GM21786 (cell line): ENCODE measurements at regions not wholly inside any gene's neighbourhood (a gene's known extent, or its start where the extent isn't known, plus 50 kb on each side); places are given as distances from the start of the nearest gene placed in this dataset.

Experiments used
- ATAC-seq: cut with Tn5 transposase; IDR thresholded peaks from one replicate; pipeline ENCODE4 v1.9.1; 2021; ENCODE audit not compliant: unreplicated experiment

- ATAC-seq = no peak
These were observed 1145.1 kb downstream of the FLRT2 start for GRCh38 chr14:86675059-86675458.

- ATAC-seq = no peak
These were observed 1143.6 kb downstream of the FLRT2 start for GRCh38 chr14:86673523-86673969.

DNA sequence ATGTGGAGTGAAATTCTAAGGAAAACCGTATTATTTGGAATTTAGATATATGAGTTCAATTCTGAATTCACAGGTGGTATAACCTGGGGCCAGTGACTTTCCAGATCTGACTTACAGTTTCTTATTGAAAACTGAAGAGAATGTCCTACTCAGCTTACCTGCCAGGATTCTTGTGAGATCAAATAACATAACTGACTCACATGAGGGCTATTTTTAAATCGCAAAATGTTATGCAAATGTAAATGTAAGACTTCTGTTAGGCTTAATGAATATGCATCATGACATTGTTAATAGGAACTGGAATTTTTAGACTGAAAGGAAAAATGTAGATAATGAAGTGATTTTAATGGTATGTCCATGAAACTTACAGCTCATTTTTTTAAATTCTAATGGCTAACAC is 1142.1 kb downstream of the FLRT2 start:
- ATAC-seq = no peak

DNA sequence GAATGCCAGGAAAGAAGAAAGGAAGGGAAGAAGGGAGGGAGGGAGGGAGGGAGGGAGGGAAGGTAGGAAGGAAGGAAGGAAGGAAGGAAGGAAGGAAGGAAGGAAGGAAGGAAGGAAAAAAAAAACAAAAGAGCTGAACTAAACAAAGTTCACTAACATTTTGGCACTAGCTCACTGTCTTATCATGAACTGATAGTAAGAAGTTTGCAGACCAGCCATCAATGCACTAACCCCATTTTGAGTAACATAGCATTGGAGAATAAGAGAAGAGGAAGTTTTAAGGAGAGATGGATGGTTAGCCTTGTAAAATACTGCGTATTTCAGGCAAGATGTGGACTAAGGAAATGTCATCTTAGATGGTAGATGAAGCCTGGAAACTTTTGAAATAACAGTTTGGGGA is 1136.0 kb downstream of the FLRT2 start:
- no peak for ATAC-seq

- ATAC-seq = no peak
These were observed 1132.4 kb downstream of the FLRT2 start for GRCh38 chr14:86662334-86662733.

DNA sequence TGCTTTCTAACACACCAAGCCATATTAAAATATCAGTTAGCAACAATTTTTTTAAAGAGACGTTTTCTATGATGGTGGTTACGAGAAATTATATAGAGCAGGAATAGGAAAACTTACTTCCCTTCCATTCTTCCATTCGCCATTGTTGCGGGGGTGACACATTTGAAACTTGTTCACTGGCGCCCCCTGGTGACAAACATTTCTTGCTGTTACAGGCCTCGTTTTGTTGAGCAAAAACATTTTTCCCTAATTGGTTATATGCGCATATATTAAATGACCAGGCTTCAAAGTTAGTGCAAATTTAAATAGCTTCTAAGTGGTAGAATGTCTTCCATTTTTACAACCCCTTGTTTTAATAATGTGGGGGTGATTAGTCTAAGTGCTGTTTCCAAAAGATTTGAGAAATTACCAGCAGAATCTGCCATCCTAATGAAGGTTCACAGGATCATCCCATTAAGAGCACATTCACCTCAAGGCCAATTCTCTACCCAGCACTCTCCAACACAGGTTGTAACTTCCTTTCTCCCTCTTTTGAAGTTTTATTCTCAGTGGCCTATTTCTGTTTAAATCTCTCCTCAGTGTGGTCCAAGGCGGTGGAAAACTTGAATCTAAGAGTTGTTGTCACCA is 1124.7 kb downstream of the FLRT2 start:
- no peak for ATAC-seq

DNA sequence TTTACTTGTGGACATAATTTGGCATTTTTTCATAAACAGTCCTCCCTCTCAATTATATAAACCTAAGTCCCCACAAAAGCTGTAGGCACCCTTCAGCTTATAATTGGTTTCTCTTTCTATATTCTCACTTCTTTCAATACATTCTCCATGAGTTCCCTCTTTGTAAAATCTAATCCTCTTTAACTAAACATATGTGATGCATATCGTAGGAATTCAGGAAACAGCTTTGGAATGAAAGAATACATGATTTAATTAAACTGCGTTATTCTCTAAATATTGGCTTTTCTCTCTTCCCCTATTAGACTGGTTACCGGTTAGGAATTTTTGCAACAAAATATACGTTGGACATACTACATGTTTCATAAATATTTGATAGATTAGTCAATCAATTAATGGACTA is 1122.6 kb downstream of the FLRT2 start:
- no peak for ATAC-seq

GRCh38 chr14:86646696-86647690 is 1117.0 kb downstream of the FLRT2 start:
- no peak for ATAC-seq

DNA sequence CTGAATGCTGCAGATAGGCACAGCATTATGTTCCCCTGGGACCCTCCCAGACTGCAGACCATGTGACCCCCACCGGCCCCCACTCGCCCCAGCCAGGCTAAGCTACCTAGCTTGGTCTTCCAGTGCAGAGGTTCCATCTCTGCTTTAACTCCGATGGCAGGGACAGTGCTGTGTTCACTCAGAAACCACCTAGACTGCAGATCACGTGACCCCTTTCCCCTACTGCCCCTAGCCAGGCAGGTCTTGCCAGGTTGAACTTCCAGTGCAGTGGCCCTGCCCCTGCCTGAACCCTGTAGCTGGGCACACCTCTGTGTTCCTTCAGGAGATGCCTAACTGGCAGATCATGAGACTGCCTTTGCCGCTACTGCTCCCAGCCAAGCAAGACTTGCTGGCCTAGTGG is 1116.2 kb downstream of the FLRT2 start:
- no peak for ATAC-seq

- ATAC-seq = no peak
These were observed 1111.4 kb downstream of the FLRT2 start for GRCh38 chr14:86641310-86641709.

DNA sequence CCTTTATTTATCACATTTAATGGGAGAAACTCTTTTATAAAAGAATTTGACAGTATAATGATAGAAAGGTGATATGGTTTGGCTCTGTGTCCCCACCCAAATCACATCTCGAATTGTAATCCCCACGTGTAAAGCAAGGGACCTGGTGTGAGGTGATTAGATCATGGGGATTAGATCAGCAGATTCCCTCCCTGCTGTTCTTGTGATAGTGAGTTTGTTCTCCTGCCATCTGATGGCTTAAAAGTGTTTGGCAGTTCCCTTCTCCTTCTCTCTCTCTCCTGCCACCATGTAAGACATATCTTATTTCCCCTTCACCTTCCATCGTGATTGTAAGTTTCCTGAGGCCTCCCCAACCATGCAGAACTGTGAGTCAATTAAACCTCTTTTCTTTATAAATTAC is 1110.3 kb downstream of the FLRT2 start:
- no peak for ATAC-seq

DNA sequence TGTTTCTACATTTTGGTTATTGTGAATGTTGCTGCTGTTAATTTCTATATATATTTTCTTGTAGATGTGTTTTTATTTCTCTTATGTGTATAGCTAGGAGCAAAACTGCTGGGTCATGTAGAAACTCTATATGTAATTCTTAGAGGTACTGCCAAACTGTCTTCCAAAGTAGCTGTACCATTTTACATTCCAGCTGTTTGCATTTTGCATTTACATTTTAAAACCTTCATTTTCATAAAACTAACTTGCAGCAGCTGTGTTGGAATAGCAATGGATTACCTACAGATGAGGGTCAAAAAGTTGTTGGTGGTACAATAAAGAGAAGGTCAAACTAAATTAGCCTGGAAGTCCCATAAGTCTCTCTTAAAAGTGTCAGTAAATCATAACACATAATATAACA is 1109.7 kb downstream of the FLRT2 start:
- ATAC-seq = no peak

- ATAC-seq = no peak
These were observed 1109.2 kb downstream of the FLRT2 start for GRCh38 chr14:86639146-86639545.

GRCh38 chr14:86627080-86627479 is 1097.1 kb downstream of the FLRT2 start:
- no peak for ATAC-seq

DNA sequence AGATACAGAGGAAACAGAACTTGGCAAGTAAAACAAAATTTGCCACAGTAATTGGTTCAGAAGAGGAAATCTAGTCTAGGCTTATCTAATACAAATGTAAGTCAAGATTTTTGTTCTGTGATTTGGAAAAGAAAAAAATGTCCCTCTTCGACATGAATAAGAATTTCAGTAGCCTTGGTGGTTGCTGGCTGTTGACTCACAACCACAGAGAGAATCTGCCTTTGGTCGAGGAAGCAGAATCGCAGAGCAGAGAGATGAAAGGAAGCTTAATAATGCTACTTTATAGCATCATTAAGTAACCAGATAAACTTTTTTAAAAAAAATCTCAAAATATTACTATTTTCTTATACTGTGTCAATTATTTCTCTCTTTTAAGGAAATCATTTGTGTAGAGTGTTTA is 1096.6 kb downstream of the FLRT2 start:
- ATAC-seq = no peak

DNA sequence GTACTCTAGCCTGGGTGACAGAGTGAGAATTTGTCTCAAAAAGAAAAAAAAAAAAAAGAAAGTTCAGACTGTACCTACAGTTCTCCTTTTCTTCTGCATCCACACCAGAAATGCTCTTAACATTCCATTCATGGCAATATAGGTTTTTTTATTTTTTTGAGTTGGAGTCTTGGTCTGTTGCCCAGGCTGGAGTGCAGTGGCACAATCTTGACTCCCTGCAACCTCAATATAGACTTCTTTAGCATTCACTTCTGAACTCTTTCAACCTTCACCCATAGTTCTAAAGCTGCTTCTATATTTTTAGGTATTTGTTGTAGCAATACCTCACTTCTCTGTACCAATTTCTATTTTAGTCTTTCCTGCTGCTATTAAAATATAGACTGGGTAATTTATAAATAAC is 1095.7 kb downstream of the FLRT2 start:
- no peak for ATAC-seq

- ATAC-seq = no peak
These were observed 1089.8 kb downstream of the FLRT2 start for GRCh38 chr14:86619726-86620125.

GRCh38 chr14:86613786-86614185 is 1083.8 kb downstream of the FLRT2 start:
- ATAC-seq = no peak

DNA sequence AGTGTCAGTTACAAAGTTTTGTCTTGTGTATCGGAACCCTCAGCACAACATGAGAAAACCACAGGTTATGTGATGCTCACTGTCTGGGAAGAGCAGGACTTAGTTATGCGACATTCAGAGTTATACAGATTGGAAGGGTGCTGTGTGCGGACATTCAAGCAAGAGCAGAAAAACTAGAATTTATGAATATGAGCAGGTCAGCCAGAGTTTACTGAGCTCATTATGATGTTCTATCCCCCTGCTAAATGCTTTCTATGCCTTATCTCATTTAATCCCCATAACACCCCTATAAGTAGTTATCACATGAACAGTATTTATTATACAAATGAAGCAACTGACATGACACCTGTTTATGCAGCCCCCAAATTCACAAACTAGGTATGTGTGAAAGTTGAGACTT is 1083.2 kb downstream of the FLRT2 start:
- ATAC-seq = no peak

- ATAC-seq = no peak
These were observed 1074.6 kb downstream of the FLRT2 start for GRCh38 chr14:86604561-86604960.

GRCh38 chr14:86602263-86602662 is 1072.3 kb downstream of the FLRT2 start:
- no peak for ATAC-seq

DNA sequence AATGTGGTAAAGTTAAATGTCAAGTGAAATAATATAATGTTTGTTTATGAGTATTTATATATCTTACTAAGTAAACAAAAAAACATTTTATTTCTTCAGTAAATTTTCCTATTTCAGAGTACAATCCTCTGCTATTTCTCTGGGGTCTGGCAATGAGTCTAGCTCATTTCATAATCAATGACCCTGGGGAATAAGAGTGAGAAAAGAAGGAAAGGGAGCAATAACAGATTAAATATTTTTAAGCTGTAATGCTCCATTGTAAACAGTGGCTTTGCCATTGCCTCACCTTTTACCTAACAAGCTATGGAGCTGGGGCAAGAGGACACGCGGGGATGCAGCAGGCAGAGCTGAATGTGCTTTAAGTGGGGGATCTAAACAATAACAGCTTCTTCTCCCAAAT is 1071.9 kb downstream of the FLRT2 start:
- no peak for ATAC-seq
